IPS-NIHi7 (cell line): ENCODE measurements at regions not wholly inside any gene's neighbourhood (a gene's known extent, or its start where the extent isn't known, plus 50 kb on each side); places are given as distances from the start of the nearest gene placed in this dataset.

Source experiments
- DNase-seq: peaks from one replicate; pipeline ENCODE4 v3.0.0; 2012; ENCODE audit warnings: mixed read lengths; ENCODE audit errors: extremely low spot score

GRCh38 chr11:79796704-79797103, 355.9 kb upstream of the TENM4 start:
- no peak for DNase-seq

- peak; percentile 35 for DNase-seq
Measured at GRCh38 chr11:79794484-79795393, 353.9 kb upstream of the TENM4 start.

GRCh38 chr11:79794057-79794456, 353.2 kb upstream of the TENM4 start:
- DNase-seq = peak; percentile 17

- no peak for DNase-seq
Measured at GRCh38 chr11:79786961-79787360, 346.1 kb upstream of the TENM4 start.

GRCh38 chr11:79783833-79784232, 343.0 kb upstream of the TENM4 start:
- no peak for DNase-seq

- DNase-seq = no peak
Measured at GRCh38 chr11:79768343-79768742, 327.5 kb upstream of the TENM4 start.

- peak; percentile 20 for DNase-seq
Measured at GRCh38 chr11:79762279-79762921, 321.6 kb upstream of the TENM4 start.

GRCh38 chr11:79758325-79758724, 317.5 kb upstream of the TENM4 start:
- no peak for DNase-seq

GRCh38 chr11:79747406-79747805, 306.6 kb upstream of the TENM4 start:
- no peak for DNase-seq

- no peak for DNase-seq
Measured at GRCh38 chr11:79744941-79745340, 304.1 kb upstream of the TENM4 start.

GRCh38 chr11:79742176-79742575, 301.3 kb upstream of the TENM4 start:
- no peak for DNase-seq

- DNase-seq = no peak
Measured at GRCh38 chr11:79739591-79739990, 298.8 kb upstream of the TENM4 start.

- DNase-seq = no peak
Measured at GRCh38 chr11:79727221-79727620, 286.4 kb upstream of the TENM4 start.

- DNase-seq = no peak
Measured at GRCh38 chr11:79720115-79720514, 279.3 kb upstream of the TENM4 start.

GRCh38 chr11:79708319-79708932, 267.6 kb upstream of the TENM4 start:
- peak; percentile 72 for DNase-seq

- no peak for DNase-seq
Measured at GRCh38 chr11:79705648-79706047, 264.8 kb upstream of the TENM4 start.

GRCh38 chr11:79702303-79702702, 261.5 kb upstream of the TENM4 start:
- no peak for DNase-seq

GRCh38 chr11:79699246-79699645, 258.4 kb upstream of the TENM4 start:
- no peak for DNase-seq

GRCh38 chr11:79697905-79698304, 257.1 kb upstream of the TENM4 start:
- no peak for DNase-seq

- DNase-seq = no peak
Measured at GRCh38 chr11:79694368-79694767, 253.5 kb upstream of the TENM4 start.

GRCh38 chr11:79691445-79691844, 250.6 kb upstream of the TENM4 start:
- DNase-seq = no peak

GRCh38 chr11:79686703-79687419, 246.0 kb upstream of the TENM4 start:
- DNase-seq = no peak
